Heart left ventricle (tissue), 16 donors: ENCODE measurements at regions not wholly inside any gene's neighbourhood (a gene's known extent, or its start where the extent isn't known, plus 50 kb on each side); places are given as distances from the start of the nearest gene placed in this dataset.

Experiments used
- ATAC-seq, 4 donors: fragments of 200-7000 bp; cut with Tn5 transposase; one replicate each; pipeline ENCODE4 v1.9.1; 2020 to 2022; ENCODE audit warnings: moderate library complexity in 4 of 4, mild to moderate bottlenecking in 3 of 4, moderate number of reproducible peaks in 1 of 4
- DNase-seq, 5 donors: peaks; one replicate each; pipeline ENCODE4 v3.0.0-alpha.2; 2020
- H3K27ac ChIP-seq, 12 donors: fragments of 200-600 bp; sonication (generic) in 4 of 12; one replicate each; pipeline versions ENCODE4 v1.5.0 to v1.8.0; 2016 to 2022; ENCODE audit warnings: mild to moderate bottlenecking in 2 of 12
- H3K27me3 ChIP-seq, 9 donors: fragments of 200-600 bp; sonication (generic) in 2 of 9; one replicate each; pipeline versions ENCODE4 v1.5.1 to v1.8.0; 2016 to 2022; ENCODE audit warnings: mild to moderate bottlenecking in 3 of 9
- H3K36me3 ChIP-seq, 9 donors: fragments of 200-600 bp; sonication (generic) in 2 of 9; one replicate each; pipeline versions ENCODE4 v1.5.0 to v1.8.0; 2018 to 2022; ENCODE audit warnings: mild to moderate bottlenecking in 2 of 9
- H3K4me1 ChIP-seq, 12 donors: fragments of 200-600 bp; sonication (generic) in 4 of 12; one replicate each; pipeline versions ENCODE4 v1.5.0 to v1.8.0; 2016 to 2022; ENCODE audit warnings: mild to moderate bottlenecking in 3 of 12
- H3K4me3 ChIP-seq, 12 donors: fragments of 200-600 bp; sonication (generic) in 4 of 12; one replicate each; pipeline versions ENCODE4 v1.5.0 to v1.8.0; 2017 to 2022; ENCODE audit warnings: mild to moderate bottlenecking in 9 of 12, moderate library complexity in 4 of 12
- H3K9me3 ChIP-seq, 12 donors: fragments of 200-600 bp; sonication (generic) in 4 of 12; one replicate each; pipeline versions ENCODE4 v1.5.0 to v1.8.0; 2016 to 2022; ENCODE audit warnings: mild to moderate bottlenecking in 1 of 12
- POLR2A ChIP-seq, 2 donors: fragments of 450-650 bp; IDR thresholded peaks; one replicate each; pipeline ENCODE4 v1.6.1; 2017; ENCODE audit warnings: antibody characterized with exemption in 2 of 2, mild to moderate bottlenecking in 2 of 2, moderate library complexity in 2 of 2
- WGBS, 4 donors: extraction: QIAGEN DNeasy Blood & Tissue Kit in 2 of 4; methylation state at CpG; one replicate each; pipeline versions ENCODE4 v1.1.5 to v1.1.7; 2013 to 2018; 5-methylcytosine and 5-hydroxymethylcytosine counted together
- intact Hi-C, 10 donors: fragments of 100-400 bp; cut with DNase I; formaldehyde crosslinking; loops; one replicate each; pipeline versions ENCODE4 v1.11.1 to v1.14.2; 2022
- TF ChIP-seq, protein P1 (sequence below), 12 donors: fragments of 200-600 bp; sonication (generic) in 4 of 12; IDR thresholded peaks; one replicate each; pipeline versions ENCODE4 v1.5.0 to v1.8.0; 2018 to 2022; ENCODE audit warnings: antibody characterized with exemption in 12 of 12, mild to moderate bottlenecking in 5 of 12
- donor health status: ischemic (EF 13 %, LVEDD 7.1; RV severe dilation, severe dysfunction).
- donor health status: healthy with polysubstance abuse.
- donor health status: DM: no; HTN: yes; CAD: no.
- donor health status: DM: no; HTN: no; CAD: no.
- donor health status: ischemic (EF 25% LVEDD 6.9; RV normal size, moderate dysfunction).
- donor health status: ischemic (EF 25% LVEDD 5.7; RV mildly dilated, moderate dysfunction).
- donor health status: healthy.
- donor health status: DM: yes; HTN: yes; CAD: no.
- donor health status: ischemic (EF 35%, LVEDD 5.7; RV mildly dilated, moderate dysfunction).
- donor health status: nonischemic (EF 11% LVEDD 7.7; RV severe dilation, severe dysfunction).
- donor health status: DM: yes; HTN: yes; CAD: no.
- donor health status: PGD.
- donor health status: ischemic (EF 29% LVEDD 5.4; RV normal size, mild dysfunction).
- donor health status: nonischemic (EF 23%, LVEDD 6.1; RV moderate dilation, normal function).

DNA sequence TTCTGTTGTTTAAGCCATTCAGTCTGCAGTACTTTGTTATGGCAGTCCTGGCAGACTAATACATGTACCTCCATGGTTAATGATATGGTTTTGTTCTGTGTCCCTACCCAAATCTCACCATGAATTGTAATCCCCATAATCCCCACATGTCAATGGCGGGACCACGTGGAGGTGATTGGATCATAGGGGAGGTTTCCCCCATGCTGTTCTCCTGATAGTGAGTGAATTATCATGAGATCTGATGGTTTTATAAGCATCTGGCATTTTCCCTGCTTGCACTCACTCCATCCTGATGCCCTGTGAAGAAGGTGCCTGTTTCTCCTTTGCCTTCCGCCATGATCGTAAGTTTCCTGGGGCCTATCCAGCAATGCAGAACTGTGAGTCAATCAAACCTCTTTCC, 57.5 kb upstream of the NT5E start:
- no peaks in the 10 kb centered on the region for H3K27me3 ChIP-seq
- H3K27ac ChIP-seq = no peak overlapping the region
- DNase-seq (no peak), ATAC-seq (no peak)
- H3K36me3 ChIP-seq = no peaks in the 10 kb centered on the region
- intact Hi-C loops = no loop called here
- 85 to 94% (median 90%) methylated on average over 4 of the region's 4 CpGs for WGBS, 4 donors
- H3K4me3 ChIP-seq = no peak overlapping the region
- TF ChIP-seq POLR2A (IDR thresholded peaks at IDR 0.05) = no peak
- TF ChIP-seq, protein P1, sequence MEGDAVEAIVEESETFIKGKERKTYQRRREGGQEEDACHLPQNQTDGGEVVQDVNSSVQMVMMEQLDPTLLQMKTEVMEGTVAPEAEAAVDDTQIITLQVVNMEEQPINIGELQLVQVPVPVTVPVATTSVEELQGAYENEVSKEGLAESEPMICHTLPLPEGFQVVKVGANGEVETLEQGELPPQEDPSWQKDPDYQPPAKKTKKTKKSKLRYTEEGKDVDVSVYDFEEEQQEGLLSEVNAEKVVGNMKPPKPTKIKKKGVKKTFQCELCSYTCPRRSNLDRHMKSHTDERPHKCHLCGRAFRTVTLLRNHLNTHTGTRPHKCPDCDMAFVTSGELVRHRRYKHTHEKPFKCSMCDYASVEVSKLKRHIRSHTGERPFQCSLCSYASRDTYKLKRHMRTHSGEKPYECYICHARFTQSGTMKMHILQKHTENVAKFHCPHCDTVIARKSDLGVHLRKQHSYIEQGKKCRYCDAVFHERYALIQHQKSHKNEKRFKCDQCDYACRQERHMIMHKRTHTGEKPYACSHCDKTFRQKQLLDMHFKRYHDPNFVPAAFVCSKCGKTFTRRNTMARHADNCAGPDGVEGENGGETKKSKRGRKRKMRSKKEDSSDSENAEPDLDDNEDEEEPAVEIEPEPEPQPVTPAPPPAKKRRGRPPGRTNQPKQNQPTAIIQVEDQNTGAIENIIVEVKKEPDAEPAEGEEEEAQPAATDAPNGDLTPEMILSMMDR (IDR thresholded peaks at IDR 0.05) = no peak
- peaks cover 0 to 6% (median 0%) of the 10 kb centered on the region in 12 donors for H3K9me3 ChIP-seq
- H3K4me1 ChIP-seq = peaks cover 0 to 14% (median 0%) of the 10 kb centered on the region in 12 donors

DNA sequence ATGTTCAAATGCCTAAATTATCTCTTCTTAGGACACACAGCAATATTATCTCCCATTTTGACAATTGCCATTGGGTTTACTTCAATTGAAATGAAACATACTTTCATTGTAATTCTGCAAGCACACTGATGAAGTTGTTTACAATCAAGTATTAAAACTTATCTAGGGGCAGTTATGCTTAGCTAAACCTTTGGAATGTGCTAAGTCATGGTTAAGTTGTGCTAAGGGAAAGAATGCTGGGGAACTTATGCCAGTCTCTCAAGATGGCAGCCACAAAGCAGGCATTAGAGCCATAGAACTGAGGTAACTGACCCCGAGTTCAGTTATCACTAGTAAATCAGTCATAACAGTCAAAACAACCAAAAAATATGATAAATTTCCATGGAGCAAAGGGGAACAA, 59.1 kb upstream of the NT5E start:
- no peak for TF ChIP-seq POLR2A (IDR thresholded peaks at IDR 0.05)
- TF ChIP-seq, protein P1 (IDR thresholded peaks at IDR 0.05) = no peak
- Histone ChIP-seq H3K9me3 (no peaks in the 10 kb centered on the region), H3K36me3 (no peaks in the 10 kb centered on the region), H3K4me1 (peaks cover 0 to 12% (median 0%) of the 10 kb centered on the region in 12 donors), H3K27ac (no peak overlapping the region), H3K27me3 (no peaks in the 10 kb centered on the region), H3K4me3 (no peak overlapping the region)
- 83 to 96% (median 92%) methylated on average over 1 of the region's 1 CpG for WGBS, 4 donors
- DNase-seq = no peak
- intact Hi-C loops = no loop called here
- no peak for ATAC-seq

- Histone ChIP-seq H3K9me3 (no peaks in the 10 kb centered on the region), H3K4me3 (no peak overlapping the region), H3K27ac (no peak overlapping the region), H3K27me3 (no peaks in the 10 kb centered on the region), H3K4me1 (peaks cover 0 to 6% (median 0%) of the 10 kb centered on the region in 12 donors), H3K36me3 (no peaks in the 10 kb centered on the region)
- TF ChIP-seq, protein P1 (IDR thresholded peaks at IDR 0.05) = no peak
- no peak for TF ChIP-seq POLR2A (IDR thresholded peaks at IDR 0.05)
- no peak for DNase-seq
- no peak for ATAC-seq
- intact Hi-C loops = no loop called here
- WGBS, 4 donors = 83 to 88% (median 85%) methylated on average over 2 of the region's 2 CpGs
Measured at GRCh38 chr6:85390105-85390728, 59.7 kb upstream of the NT5E start.

- ATAC-seq (no peak), DNase-seq (no peak)
- H3K4me3 ChIP-seq = no peak overlapping the region
- H3K36me3 ChIP-seq = no peaks in the 10 kb centered on the region
- no peaks in the 10 kb centered on the region for H3K4me1 ChIP-seq
- whole genome bisulfite sequencing, 4 donors = 78 to 89% (median 86%) methylated on average over 12 of the region's 12 CpGs
- H3K27ac ChIP-seq = no peak overlapping the region
- H3K9me3 ChIP-seq = no peaks in the 10 kb centered on the region
- TF ChIP-seq, protein P1 (IDR thresholded peaks at IDR 0.05) = no peak
- no peak for TF ChIP-seq POLR2A (IDR thresholded peaks at IDR 0.05)
- no peaks in the 10 kb centered on the region for H3K27me3 ChIP-seq
- intact Hi-C loops = no loop called here
Measured at GRCh38 chr6:85389151-85389797, 60.6 kb upstream of the NT5E start.
